HG03432 (cell line): ENCODE measurements at regions not wholly inside any gene's neighbourhood (a gene's known extent, or its start where the extent isn't known, plus 50 kb on each side); places are given as distances from the start of the nearest gene placed in this dataset.

Experiments
- ATAC-seq: cut with Tn5 transposase; IDR thresholded peaks from one replicate; pipeline ENCODE4 v1.9.1; 2021; ENCODE audit warnings: mild to moderate bottlenecking, moderate library complexity; ENCODE audit not compliant: unreplicated experiment

DNA sequence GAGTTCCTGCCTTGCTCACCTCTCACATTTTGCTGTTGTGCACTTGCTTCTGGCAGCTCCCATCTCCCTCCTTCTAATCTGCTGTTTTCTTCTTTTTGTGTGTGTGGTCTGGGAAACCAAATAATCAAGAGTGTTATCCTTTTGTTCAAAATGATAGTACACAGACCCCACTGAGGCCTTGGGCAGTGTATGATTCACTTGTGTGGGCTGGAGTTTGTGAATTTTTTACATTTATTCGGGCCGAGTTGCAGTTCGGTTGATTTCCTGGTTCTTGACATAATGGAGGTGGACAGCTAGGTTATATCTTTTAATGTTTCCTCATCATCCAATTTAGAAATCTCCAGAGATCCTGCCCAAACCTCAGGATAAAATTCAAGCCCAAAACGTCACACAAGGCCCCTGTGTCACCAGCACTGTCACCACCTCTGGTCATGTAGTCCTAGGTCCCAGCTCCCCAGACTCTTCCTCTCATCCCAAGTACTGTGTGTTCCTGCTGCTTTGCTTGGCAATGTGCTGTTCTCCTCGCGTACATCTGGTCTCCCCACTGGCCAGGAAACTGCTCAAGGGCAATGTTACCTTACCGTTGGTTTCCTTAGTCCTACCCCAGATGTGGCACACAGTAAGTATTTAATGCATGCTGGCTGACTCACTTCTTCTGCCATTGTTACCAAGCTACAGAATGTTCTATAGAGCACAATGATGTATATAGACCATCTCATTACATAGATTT, 55.7 kb upstream of the PHACTR2 start:
- no peak for ATAC-seq

DNA sequence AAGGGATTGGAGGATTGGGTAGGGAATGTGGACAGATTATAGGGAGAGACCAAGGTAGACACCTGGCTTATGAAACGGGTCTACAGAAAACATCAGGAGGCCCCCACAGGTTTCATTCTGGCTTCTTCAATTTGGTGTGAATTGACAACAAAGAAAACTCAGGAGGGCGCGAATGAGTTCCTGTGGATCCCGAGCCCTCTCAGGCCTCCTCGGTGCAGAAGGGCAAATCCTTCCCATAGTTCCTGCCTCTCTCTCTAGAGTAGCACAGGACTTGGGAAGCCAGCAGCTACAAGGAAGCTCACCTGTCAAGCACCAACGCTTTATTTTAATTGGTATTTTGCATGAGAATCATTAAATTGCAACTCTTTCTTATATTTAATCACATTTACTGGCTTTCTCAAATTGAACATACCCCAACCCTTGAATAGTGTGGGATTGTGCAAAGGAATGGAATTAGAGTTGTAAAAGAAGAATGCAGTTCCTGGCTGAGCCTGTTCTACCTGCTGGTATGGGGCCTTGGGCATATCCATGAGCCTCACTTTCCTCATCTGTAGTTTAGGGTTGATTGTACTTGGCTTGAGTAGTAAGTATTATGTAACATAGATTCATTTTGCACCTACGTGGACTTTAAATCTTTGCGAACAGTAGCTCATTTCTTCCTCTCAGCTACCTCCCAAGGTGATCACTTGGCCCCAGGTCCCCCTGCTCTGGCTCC, 56.4 kb upstream of the PHACTR2 start:
- ATAC-seq: no peak

DNA sequence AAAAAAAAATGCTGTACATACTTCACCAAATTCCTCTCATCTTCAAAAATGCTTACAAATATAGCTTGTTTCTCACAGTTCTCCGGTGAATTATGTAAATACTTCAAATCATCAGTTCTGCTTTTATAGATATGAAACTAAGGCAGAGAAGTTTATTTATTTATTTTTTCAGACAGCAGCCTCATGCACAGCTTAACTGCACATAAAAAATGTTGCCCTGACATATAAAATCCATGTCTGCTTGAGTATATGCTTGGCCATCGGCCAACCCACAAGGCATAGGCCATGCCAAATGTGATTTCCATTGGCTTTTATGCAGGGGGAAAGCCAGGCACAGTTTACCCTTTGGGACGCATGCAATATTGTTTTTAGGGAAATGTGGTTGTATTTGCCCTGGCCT, 57.3 kb upstream of the PHACTR2 start:
- ATAC-seq: no peak

DNA sequence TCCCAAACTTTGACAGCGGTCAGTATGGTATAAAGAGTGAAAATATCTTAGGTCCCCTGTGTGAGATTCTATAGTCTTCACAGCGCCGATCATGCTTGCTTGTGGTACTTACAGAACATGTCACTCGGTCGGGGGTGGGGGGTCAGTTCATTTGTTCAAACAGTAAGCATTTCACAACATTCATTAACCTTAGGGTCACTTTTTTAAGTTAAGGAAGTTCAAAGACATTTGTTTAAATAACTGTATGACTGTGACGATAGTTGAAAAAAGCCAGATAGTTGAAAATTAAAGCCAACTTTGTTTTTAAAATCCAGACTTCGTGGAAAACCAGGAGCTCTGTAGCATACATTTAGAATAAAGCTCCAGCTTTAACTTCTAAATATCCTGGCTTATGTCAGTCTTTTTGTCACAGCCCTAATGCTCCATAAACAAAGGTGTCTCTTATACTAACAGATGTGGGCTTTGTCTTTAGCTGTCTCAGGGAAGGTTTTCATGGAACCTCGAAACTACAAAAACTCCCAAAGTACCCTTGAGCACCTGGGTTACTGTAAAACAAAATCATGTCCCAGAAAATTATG, 57.9 kb upstream of the PHACTR2 start:
- no peak for ATAC-seq

DNA sequence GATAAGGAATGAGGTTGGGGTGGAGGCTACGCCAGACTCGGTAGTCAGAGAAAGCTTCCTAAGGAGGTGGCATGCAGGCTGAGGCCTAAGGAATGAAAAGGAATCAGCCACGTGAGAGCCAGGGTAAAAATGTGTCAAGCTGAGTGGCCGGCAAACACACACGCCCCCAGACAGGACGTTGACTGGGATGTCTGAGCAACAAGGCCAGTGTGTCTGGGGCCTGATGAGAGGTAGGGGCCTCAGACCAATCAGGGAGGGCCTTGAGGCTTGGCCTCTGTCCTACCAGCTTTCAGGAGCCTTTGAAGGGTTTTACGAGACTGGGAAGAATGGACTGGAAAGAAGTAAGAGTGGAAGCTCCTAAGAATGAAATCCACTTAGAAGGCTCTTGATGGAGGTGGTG, 61.0 kb upstream of the PHACTR2 start:
- ATAC-seq: no peak

DNA sequence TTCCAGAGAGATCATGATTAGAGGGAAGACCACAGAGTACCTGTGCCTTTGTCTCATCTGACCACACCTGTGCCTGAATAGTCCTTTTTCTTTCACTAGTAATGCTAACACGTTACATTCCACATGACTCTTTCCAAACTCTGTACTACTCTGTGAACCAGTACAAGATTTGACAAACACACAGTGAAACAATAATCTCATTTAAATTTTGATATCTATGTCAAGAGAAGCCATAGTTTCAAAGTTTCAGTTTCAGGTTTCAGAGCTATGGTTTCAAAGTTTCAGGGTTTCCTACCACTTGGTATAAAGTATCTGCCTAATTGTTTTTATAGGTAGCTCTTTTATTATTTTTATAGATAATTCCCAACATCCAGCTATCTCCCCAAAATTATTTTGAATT, 62.0 kb upstream of the PHACTR2 start:
- ATAC-seq: no peak

DNA sequence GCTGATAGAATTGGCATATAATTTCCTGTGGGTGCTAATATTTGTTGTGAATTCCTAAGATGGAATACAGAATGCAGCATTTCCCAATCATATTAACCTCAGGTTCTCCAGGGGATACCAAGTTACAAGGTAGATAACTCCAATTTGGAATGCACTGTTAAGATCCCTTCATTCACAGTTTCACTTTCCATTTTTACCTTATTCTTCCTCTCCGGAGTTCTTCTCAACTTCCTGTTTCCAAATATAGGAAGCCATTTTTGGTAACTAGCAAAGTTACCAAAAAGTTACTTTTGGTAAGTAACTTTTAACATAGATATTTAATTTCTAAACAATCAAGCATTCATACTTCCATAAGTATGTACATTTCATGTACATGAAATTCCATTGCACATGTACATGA, 63.5 kb upstream of the PHACTR2 start:
- ATAC-seq: no peak

DNA sequence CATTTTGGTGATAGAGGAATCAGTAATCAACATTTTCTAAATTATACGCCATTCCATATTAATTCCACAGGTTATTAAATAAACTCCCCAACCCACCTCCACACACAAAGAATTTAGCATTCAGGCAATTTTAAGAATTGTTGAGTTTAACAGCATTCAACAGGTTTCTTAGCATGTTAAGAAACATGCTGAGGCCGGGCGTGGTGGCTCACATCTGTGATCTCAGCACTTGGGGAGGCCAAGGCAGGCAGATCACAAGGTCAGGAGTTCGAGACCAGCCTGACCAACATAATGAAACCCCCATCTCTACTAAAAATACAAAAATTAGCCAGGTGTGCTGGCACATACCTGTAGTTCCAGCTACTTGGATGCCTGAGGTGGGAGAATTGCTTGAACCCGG, 64.0 kb upstream of the PHACTR2 start:
- no peak for ATAC-seq

DNA sequence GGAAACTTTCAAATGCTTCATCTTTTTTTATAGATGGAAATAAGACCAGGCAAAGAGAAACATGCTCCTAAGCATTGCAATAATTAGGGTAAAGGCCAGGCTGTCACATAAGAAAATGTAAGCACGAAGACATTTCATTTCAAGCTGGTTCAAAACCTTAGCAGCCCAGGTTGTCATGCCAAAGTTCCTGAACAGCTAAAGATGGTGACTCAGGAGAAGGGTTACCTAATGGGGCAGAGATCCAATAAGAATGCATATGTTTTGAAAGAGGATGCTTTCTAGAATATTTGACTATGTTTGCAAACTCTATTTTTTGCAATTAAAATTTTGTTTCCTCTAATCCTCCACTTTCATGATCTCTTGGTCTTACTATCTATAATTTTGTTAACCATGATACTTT, 65.6 kb upstream of the PHACTR2 start:
- ATAC-seq: no peak

DNA sequence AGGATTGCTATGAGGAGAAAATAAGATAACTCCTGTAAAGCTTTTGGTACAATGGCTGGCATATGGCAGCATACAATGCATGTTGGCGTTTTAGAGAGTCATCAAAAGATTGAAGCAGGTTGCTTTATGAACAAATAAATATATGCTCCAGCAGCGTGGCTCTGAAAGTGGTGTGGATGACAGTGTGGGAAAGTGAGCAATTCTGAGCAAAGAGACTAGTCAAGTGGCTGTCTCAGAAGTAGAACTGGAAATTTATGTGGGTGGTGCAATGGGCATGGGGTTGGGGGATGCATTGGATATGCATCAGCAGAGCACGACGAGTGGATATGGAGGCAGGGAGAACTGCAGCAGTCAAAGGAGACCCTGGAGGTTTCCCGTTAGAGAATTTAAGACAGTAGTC, 66.2 kb upstream of the PHACTR2 start:
- ATAC-seq: no peak

DNA sequence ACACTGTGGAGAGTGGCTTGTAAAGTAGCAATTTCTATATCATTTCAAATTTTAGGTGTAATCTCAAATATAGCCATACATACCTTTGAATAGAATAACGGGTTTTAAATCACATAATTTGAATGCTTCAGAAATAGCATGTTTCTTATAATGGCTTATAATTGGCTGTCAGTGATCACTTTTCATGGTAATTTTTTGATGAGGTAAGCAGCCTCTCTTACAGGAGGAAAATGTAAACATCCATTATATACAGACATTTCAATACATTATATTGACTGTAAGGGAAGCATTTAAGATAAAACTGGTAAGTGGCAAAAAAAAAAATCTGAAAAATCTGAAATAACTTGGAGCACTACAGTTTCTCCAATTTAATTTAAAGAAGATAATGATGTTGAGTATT, 67.8 kb upstream of the PHACTR2 start:
- no peak for ATAC-seq

DNA sequence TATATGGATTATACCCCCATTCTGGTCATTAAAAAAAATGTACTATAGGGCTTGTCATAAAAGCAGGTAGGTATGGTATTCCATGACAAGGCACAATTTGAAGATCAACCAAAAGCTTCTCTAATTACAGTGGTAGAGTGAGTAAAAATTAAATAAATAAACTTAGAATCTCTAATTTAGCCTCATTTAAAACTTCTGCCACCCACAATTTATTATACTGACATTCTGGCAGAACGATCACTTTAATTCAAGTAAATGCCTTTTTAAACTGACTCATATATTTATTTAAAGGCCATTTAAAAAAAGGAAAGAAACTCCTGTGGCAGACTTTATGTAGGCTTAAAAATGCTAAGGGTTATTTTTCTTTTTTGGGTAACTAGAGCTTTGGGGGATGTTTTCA, 68.3 kb upstream of the PHACTR2 start:
- ATAC-seq: no peak

DNA sequence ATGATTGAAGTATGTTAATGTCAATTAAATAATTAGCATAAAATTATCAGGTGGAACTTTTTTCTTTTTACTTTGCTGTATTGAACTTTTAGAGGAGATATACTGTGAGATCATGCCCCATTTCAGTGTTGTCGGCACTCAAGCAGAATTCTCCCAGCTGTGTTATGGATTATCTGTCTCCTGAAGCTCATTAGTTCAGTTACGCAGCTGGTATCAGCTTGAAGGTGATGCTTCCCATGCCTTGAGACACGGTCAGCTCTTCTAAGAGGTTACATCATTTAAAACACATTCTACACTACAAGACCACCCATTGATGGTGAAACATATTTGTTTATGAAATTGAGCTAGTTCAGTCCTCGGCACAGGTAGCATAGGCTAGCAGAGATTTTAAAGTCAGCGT, 68.9 kb upstream of the PHACTR2 start:
- ATAC-seq: no peak

DNA sequence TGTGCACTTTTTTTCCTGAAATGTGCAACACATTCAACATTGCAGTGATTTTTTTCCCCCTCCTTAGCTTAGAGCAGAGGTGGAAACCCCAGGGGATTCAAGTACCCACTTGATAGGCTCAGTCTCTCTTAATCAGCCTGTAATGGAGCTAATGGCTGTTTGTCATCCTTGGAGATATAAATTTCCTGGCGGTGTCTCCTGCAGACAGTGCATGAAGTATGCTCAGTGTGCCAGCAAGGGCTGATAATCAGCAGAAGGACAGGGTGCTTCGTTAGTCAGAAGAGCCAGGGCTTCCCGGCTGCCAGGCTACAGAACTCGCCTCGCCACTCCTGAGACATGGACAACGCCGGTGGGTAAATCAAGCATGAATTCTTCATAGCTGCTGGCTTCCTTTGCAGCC, 69.8 kb upstream of the PHACTR2 start:
- ATAC-seq: no peak

DNA sequence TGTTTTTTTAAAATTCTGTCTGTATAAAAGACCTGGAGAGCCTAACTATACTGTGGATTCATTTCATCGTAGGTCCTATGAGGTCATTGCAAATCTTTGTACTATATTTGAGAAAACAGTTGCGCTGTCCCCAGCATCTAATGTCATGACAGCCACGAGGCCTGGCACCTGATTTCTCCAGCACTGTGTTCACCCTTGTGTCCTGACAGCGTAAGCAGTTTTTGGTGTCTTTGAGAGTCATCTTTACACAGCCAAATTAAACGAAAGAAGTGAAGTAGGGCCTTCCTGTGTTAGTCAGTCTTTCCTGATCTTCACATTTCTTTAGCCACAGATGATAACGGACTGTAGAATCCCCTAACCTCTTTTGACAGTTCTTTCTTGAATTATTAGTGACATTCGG, 70.6 kb upstream of the PHACTR2 start:
- no peak for ATAC-seq

DNA sequence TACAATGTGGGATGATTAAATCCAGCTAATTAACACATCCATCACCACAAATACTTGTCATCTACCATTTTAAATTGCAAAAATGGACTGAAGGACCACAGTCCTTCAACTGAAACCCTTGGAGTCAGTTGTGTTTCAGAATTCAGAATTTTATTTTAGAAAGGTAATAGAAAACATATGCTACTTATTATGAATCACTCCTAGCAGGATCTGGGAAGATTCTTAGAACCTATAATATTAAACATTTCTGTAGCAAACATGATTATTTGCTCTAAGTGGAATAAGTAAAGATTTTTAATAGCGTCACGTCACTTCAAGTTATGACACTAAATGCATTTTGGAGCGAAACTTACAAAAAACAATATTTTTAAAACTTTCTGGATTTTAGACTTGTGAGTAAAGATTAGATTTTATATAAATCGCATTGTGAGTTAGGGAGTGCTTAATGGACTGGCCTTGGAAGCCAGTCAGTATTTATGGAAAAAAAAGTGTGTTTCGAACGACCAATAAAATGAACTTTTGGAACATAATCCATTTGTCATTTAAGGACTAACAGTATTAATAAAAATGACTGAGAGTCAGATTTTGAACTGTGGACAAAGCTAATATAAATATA, 71.8 kb upstream of the PHACTR2 start:
- no peak for ATAC-seq

DNA sequence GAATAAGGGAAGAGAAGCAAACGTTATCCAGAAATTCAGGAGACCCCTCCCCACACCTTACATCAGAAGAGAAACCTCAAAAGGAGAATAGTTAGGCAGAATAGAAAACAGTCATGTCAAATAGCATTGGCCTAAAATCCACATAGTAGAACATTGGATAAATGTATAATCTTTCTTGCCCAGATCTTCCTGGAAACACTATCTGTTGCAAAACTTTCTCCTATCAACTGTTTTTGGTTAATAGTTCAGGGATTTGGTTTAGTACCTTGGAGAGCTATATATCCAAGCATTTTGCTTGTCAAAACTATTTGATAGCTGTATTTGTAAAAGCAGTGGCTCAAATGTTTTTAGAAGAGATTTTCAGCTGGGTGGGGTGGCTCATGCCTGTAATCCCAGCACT, 74.3 kb upstream of the PHACTR2 start:
- no peak for ATAC-seq

DNA sequence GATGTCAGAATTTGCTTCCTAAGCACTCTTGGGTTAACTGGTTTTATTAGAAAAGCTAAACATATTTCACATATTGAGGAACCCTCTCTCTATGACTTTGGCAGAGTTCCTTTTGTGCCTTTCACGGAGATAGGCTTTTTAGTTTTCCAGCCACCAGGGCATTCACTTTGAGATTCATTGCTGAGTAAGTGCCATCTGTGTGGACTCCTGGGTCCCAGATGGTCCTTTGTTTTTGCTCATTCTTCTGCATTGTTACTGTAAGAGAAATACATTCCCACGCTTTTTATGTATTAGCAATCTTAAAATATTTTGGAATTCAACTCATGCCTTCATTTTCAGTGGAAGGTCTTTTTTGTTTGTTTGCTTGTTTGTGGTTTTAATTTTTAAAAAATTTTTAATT, 76.3 kb upstream of the PHACTR2 start:
- ATAC-seq: no peak

DNA sequence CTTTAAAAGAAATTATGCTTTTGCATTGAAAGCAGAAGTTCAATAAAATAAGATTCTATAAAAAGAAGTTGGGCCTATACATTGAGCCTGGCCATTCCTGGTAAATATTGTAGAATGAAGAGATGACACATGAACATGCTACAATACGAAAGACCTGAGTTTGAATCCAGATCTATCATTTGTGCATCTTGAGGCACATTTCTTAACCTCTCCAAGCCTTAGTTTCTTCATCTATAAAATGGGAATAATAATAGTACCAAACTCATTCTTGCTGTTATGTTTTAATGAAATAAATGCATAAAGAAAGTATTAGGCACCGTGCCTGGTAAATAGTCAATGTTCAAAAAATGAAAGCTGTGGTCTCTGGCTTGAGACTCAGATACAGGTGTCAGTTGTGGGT, 76.9 kb upstream of the PHACTR2 start:
- no peak for ATAC-seq

DNA sequence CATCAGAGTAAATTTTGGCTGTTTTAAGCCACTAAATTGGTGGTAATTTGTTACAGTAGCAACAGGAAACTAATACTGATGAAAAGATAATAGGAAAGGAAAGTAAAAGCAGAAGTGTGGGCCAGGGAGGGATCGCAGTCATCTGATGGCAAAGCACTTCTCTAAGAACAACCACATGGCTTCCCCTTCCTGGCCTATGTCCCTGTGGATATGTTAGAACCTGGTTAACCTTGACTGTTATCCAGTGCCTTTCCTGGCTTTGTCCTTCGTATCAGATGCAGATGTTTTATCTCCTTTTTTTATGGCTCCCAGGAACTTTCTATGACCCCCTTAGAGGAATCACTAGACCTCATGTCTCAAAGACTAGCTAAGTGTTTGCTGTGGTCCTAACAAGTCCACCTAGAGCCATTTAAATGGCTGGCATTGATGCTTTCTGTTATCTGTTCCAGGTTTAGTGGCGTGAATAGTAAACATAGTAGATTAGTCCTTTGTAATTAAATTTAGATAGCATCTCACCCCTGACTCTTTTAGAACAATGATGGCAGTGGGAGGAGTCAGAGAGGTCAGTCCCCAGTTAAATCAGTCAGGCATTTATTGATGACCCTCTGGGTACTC, 79.2 kb upstream of the PHACTR2 start:
- no peak for ATAC-seq

DNA sequence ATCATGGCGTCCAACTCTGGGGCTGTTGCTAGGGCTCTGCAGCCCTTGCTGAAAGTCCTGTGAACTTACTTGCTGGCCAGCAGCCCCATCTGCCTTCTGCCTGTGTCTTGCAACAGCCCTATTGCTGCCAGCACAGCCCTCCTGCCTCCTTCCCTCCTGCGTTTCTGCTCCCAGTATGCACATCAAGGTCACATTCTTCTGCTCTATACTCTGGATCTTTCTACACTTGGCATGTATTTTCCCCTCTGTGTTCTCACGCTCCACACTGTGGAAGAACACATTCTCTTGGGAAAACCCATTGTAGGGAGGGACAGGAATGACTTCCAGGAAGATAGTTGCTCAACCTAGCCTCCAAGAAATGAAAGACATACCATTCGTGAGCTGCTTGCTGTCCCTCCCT, 80.9 kb upstream of the PHACTR2 start:
- ATAC-seq: no peak
